Stimulated activated CD8-positive, alpha-beta memory T cell treated with anti-CD3 and anti-CD28 coated beads, Interleukin-12 subunit alpha, Interleukin-12 subunit beta, amount 100 ng/mL, for 1 hour (primary cell): ENCODE measurements at regions not wholly inside any gene's neighbourhood (a gene's known extent, or its start where the extent isn't known, plus 50 kb on each side); places are given as distances from the start of the nearest gene placed in this dataset.
"Not testable (repeated sequence)": the region's sequence is repeated elsewhere in the genome, so short reads cannot be mapped to it uniquely, and the experiment has no call there.

Experiments
- DNase-seq: peaks from one replicate; pipeline ENCODE4 v3.0.0-alpha.2; 2020; ENCODE audit warnings: low read depth

DNA sequence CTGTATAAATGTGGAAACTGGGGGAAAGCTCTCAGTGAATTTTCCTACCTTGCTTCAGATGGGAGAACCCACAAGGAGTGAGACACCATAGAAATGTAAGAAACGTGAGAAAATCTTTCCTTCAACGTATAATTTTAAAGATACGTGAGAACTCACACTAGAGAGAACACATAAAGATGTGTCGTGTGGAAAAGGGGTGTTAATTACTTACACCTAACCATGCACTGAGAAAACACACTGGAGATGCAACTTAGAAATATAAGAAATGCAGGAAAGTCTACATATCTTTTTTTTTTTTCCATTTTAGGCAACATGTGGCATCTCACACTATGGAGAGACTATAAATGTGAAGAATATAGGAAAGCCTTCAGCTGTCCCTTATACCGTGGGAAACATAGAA, 352.9 kb upstream of the NETO1 start:
- DNase-seq, result no peak

DNA sequence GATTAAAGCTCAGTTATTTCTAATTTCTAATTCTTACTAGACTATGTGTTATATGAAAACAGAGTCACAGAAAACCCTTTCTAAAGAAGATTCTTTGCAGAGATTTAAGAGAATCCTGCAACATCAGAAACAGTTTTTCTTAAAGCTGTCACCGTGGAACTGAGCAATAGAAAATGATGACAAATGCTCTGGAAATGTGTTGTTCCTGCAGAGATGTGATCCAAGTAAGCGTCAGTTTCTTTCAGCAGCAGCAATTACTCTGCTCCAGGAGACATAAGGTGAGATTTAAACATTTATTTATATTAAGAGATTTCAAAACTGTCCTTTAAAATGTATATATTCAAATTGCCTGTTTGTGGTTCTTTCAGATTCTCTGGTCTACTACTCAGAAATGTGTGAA, 350.5 kb upstream of the NETO1 start:
- DNase-seq, result no peak

DNA sequence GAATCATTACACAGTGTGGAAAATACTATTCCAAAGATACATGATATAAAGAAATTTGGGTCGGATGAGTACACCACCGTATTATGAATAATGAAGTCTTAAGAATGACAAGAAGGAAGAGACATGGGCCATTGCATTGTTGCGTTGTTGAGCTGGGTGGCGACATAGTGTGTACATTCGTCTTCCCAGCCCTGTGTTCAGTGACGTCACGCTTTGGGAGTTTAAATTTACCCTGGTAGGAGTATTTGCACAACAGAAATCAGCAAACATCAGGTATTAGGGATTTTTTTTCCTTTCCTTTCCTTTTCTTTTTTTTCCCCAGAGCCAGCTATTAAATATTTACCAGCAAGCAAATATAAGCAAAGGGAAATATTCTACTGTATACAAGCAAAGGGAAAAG, 347.2 kb upstream of the NETO1 start:
- no peak for DNase-seq

DNA sequence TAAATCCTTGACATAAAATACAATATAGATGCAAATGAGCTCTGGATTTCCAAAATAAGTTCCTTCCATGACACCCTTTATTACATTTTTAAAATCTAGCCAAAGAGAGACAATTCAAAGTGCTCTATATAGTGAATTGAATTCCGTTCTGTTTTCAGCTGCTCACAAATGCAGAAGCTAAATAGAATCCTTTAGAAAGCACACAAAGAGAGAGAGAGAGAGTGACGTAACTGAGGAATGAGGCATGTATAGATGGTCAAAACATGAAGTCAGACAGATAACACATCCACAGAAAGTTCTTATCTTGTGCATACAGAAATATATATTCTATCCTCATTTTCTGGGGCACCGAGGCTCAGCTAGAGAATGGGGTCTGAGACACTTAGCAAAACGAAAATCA, 344.7 kb upstream of the NETO1 start:
- DNase-seq, result no peak

DNA sequence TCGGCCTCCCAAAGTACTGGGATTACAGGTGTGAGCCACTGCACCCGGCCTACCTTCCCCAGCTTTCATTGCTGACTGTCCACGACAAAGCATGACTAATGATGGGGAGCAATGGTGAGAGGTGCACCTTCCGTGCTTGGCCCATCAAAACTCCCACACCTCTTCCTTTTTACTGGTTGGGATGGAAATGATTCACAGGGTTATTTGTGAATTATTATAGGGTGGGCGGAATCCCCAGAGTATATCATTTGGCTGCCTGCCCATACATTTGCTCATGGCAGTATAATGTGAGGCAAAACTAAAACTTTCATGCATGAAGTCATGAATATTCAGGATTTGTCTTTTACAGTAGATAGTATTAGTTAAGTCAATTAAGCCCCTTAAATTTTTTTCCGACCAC, 334.2 kb upstream of the NETO1 start:
- no peak for DNase-seq

DNA sequence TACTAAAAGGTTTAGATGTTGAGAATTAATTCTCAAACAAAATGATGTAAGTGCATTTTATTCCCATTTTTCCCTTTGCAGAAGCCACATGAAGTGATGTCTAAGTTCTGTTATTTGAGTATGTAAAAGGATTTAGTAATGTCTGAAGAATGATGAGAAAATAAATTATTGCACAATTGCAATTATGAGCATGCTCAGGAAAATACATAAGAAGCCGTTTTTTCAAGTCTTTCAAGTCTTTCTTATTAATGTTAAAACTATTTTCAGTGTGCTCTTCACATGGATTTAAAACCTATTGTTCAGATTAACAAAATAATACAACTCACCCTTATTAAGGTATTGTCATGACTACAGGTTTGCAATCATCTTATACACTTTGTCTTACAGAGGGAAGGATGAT, 331.4 kb upstream of the NETO1 start:
- no peak for DNase-seq

DNA sequence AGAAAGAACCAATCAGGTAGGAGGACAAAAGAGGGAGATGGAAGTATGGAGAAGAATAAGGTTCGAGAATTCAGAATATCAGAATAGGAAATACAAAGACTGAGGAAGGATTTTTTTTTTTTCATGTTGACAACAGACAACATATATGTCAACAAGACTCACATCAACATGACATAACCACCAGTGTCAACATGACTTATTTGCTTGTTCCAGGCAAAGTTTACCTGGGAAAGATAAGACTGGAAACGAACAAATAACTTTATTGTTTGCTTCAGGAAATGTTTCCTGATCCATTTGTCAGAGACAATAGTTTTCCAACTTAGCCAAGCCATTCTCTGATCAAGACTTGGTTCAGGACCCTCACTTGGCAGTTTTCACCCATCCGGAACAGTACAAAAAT, 321.9 kb upstream of the NETO1 start:
- no peak for DNase-seq

DNA sequence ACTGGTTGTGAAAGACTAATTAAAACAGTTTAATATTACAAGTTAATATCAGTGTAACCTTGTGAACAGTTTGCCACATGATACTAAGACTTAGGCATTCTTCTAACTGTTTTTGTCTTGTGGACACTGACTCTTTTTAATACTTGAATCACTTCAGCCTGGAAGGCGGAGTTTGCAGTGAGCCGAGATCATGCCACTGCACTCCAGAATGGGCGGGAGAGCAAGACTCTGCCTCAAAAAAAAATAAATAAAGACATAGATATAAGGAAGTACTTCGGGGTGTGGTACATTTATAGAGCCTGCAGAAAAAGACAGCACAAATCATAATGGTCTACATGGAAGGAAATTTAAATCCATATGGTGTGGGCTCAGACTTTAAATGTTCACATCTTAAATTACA, 300.4 kb upstream of the NETO1 start:
- no peak for DNase-seq

DNA sequence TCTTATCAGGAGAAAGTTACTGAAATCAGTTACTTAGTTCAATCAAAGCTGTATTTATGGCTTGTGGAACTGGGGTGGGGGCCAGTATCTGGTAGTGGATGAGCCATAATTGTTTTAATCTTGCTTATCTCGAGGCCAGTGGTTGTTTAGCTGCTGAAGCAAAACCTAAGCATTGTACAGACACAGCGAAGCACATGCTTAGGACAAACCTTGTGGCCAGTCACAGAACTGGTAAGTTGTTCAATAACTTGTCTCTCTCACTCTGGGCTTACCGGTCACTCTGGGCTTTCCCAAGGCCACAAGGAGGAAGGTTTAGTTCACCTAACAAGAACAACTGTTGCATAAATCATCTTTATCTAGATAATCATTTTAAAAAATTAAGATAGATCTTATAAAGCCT, 296.6 kb upstream of the NETO1 start:
- no peak for DNase-seq

DNA sequence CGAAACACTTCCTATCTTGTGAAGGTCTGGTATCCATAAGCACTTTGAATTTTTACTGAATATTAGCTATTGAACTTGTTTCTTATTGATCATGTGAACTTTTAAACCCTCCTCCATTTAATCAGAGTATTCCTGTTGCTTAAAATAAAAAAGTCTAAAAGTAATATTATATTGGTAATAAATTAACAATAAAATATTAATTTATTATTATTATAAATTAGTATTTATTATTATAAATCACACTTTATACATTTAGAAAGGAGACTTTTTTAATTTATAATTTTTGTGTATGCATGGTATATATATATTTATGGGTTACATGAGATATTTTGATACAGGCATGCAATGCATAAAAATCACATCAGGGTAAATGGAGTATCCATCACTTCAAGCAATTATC, 295.4 kb upstream of the NETO1 start:
- DNase-seq, result no peak

DNA sequence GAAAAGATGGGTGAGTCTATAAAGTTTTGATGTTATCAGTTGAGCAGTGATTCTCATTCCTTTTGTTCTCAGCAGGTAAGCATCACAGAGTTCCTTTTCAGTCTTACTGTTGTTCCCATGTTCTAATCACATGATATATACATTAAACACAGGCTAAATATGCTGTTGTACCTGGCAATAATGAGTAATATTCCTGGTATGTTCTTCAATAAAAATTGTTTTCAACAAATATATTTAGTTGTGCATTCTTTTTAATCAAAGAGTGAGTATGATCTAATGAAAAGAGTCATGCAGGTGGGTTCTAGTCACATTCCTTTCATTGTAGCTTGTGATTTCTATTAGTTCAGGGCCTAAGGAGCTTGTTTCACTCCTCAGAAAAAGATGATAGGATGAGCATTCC, 288.3 kb upstream of the NETO1 start:
- DNase-seq, result no peak

DNA sequence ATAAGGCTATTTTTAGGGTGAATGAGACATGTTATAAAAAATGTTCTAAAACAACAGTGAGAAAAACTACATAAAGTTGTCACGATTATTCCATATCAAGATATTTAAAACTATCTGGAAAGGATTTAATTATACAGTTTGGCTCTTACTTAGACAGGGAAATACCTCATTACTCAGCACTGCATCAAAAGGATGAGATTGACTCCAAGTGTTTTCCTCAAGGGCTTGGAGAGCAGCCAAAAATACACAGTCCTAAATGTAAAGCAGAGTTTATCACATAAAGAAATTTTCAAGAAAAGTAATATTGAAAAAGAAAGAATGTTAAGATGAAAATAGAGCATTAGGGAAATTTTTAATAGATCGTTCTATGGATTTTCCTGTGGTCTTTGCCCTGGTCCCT, 285.5 kb upstream of the NETO1 start:
- DNase-seq, result no peak

DNA sequence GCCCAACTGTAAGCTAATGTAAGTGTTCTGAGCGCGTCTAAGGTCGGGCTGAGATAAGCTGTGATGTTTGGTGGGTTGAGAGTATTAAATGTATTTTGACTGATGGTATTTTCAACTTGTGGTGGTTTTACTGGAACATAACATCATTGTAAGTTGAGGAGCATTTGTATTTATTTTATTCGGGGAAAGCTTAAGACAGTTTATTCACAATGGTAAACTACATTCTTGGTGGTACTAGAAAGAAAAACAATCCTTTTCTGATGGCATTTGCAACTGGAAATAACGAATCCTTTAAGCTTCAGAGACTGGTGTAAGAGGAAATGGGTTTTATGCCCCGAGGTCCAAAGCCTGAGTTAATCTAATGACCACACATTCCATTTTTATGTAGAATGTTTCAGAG, 283.3 kb upstream of the NETO1 start:
- no peak for DNase-seq

DNA sequence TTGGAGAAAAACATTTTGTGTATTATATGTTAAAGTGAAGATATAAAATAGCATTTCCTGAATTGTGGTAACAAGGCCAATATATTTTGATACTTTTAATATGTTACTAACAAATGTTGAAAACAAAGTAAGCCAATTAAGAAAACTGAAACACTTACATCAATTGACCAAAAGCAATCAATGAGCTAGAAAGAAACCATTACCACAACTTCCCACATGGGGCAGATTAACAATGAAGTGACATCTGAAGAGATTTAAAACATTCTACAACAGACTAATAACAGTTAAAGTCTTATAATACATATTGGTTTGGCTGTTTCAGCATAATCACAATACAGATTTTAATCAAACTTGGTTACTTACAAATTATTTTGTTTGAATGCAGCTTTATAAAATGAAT, 282.4 kb upstream of the NETO1 start:
- DNase-seq, result no peak

DNA sequence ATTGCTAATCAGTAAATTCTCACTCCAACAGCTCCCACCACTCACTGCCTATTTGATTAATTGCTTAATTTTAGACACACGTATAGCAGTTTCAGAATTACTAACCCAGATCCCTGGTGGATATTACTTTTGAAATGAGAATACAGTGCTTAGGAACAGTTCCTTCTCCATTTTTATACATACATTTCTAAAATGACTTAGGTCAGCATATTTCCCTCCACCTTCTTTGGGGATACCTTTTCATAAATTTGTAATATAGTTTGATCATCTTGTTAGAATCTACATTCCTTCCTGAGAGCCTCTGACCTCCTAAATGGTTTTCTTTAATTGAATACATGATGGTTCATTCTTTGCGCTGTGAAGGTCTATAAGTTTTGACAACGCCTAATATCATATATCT, 279.8 kb upstream of the NETO1 start:
- DNase-seq, result no peak

DNA sequence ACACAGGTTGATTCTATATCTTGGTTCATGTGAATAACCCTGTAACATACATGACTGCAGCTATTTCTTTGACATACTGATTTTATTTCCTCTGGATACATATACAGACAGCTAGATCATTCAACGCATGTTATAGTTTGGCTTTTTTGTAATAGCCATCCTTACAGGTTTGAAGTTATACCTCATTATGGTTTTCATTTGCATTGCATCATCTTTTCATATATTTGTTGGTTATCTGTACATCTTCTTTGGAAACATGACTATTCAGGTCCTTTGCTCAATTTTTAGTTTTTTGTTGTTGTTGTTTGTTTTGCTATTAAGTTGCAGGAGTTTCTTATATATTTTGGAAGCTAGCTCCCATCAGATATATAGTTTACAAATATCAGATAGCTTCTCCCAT, 276.2 kb upstream of the NETO1 start:
- DNase-seq, result no peak

DNA sequence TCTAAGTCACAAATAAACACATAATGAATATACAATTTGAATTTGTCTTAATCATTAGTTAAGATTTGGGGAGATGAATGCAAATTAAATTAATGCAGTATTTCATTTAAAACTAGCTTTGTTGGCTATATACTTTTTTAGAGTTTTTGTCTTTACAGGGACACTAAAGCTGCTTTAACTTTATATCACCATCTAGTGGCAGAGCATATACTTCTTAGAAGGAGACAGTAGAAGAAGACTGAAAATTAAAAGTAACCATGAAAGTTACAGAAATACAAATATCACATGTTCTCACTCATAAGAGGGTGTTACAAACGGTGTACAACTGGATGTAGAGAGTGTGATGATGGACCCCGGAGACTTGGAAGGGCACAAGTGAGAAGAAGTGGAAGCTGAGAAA, 268.3 kb upstream of the NETO1 start:
- no peak for DNase-seq

DNA sequence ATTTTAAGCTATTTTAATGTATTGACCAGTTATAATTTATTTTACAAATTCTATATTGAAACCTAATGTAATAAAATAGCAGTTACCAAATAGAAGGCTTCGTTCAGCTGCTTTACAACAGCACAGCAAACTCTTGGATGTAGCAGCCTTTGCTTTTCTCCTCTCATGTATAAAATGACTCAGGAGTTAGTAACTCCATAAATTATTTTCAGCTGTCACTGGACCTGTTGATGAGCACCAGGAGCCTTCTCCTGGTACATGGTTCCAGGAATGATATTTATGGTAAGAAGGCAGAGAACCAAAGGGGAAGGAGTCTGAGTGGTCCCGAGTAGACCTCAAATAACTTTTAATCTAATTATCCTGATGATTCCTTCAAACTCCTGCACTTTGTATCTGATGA, 256.4 kb upstream of the NETO1 start:
- DNase-seq, result no peak

DNA sequence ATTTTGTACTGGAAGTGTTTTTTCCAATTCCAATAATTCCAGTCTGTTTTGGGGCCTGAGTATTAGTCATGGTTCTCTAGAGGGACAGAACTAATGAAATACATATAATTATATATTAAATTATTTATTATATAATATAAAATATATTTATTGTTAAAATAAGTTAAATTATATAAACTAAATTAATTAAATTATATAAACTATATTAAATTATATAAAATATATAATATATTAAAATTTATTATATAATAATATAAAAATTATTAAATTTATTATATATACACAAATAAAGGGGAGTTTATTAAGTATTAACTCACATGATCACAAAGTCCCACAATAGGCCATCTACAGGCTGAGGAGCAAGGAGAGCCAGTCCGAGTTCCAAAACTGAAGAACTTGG, 253.4 kb upstream of the NETO1 start:
- DNase-seq, result no peak

DNA sequence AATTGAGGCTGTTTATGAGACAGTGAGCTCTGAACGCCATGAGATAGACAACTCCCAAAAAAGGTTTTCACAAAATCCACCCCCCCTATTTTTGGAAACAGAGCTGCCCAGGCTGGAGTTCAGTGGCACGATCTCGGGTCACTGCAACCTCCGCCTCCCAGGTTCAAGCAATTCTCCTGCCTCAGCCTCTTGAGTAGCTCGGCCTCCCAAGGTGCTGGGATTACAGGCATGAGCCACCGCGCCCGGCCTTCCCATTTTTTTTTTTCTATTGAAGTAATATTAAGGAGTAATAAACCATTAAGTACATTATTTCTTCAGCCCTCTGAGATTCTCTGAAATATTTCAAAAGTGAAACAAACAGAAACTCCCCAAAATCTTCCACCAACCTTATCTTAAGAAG, 252.8 kb upstream of the NETO1 start:
- DNase-seq, result no peak

DNA sequence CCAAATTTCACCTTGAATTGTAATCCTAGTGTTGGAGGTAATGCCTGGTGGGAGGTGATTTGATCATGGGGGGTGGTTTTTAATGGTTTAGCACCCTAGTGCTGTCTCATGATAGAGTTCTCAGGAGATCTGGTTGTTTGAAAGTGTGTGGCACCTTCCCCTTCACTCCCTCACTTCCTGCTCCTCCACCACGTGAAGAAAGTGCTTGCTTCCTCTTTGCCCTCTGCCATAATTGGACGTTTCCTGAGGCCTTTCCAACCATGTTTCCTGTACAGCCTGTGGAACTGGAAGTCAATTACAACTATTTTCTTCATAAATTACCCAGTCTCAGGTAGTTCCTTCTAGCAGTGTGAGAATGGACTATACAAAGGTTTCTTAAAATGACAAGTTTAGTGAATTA, 251.8 kb upstream of the NETO1 start:
- no peak for DNase-seq

DNA sequence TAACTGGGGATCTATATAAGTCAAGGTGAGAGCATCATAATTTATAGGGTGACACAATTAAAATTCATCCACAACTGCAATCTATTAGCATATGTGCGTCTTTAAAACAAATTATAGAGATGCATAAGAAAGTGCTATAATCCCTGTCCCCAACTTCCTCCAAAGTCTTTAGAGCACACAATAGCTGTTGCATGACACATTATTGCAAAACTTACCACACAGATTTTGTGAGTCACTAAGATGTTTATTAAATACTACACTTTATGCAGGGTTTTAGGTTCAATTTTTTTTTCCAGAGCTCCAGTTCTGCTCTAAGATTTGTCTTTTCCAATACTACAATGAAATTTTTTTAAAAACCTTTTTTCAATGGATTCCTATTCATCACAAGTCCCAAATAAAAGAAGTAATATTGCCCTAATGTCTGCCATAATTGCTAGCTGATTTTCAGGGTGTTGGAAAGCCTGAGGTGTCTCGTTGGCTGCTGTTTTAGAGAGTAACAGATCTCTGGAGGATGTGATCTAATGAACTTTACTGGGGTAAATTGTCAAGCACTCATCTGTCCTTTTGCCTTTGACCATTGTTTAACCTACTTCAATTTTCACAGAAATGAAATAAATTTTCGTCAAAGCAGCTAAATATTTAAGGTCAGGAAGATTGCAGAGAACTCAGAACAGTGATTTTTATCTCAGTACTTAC, 250.5 kb upstream of the NETO1 start:
- DNase-seq, result no peak

DNA sequence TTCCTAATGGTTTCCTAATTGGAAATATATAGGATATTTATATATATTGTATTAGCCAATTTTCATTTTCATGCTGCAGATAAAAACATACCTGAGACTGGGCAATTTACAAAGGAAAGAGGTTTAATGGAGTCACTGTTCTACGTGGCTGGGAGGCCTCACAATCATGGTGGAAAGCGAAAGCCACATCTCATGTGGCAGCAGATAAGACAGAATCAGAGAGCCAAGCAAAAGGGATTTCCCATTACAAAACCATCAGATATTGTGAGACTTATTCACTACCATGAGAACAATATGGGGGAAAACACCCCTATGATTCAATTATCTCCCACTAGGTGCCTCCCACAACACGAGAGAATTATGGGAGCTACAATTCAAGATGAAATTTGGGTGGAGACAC, 242.5 kb upstream of the NETO1 start:
- no peak for DNase-seq

DNA sequence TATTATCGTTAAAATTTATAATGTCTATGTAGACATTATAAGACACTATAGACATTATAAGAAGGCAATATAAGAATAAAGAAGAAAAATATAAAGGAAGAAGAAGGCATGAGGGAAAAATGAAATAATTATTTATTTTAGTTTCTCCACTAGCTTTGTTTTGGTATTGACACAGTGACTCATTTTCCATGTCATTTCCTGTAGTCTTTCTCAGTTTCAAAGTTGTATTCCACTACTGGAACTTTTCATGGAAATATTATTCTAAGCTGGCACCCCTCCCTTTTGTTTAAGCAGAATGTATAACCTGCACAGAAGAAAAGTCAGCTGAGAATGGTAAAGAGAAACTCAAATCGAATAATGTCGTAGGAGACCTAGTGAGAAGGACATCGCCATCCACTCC, 234.2 kb upstream of the NETO1 start:
- no peak for DNase-seq

DNA sequence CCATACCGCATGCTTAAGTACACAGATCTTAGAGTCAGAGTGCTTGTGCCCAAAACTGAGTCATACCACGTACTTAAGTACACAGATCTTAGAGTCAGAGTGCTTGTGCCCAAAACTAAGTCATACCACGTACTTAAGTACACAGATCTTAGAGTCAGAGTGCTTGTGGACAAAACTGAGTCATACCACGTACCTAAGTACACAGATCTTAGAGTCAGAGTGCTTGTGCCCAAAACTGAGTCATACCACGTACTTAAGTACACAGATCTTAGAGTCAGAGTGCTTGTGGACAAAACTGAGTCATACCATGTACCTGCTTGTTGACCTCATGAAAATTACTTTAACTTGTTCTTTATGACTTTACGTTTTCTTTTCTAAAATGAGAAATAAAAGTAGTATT, 233.7 kb upstream of the NETO1 start:
- DNase-seq, result not testable (repeated sequence)
